Choroid plexus epithelial cell (primary cell): ENCODE measurements at regions not wholly inside any gene's neighbourhood (a gene's known extent, or its start where the extent isn't known, plus 50 kb on each side); places are given as distances from the start of the nearest gene placed in this dataset.

Experiments
- DNase-seq: peaks from one replicate; pipeline ENCODE4 v3.0.0-alpha.2; 2010; ENCODE audit warnings: low read depth
- H3K4me3 ChIP-seq: 2 replicates; pipeline ENCODE4 v1.5.1; 2011; ENCODE audit warnings: low read depth, mild to moderate bottlenecking, control low read depth, low read length, moderate library complexity
- TF ChIP-seq, protein P1 (sequence below): conservative IDR thresholded peaks from 2 replicates; pipeline ENCODE4 v1.5.1; 2011; ENCODE audit warnings: low read depth, mild to moderate bottlenecking, control low read depth, inconsistent platforms, low read length, moderate library complexity

DNA sequence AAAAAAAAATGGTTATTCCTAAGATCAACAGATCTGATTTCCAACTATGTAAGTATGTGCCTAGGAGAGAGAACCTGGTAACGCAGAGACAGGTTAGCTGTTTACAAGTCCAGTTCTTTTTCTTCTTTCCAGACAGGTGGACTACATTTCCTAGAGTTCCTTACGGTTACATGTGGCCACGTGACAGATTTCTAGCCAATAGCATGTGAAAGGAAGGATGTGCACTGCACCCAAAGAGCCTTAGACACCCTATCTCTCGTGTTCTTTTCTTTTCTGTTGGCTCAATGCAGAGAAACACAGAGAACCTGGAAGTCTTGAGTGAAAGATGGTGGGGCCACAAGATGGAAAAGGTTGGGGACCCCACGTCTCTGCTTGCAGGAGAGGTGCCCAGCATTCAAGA lies 375.9 kb downstream of the TNS1 start:
- DNase-seq = no peak
- TF ChIP-seq, protein P1, sequence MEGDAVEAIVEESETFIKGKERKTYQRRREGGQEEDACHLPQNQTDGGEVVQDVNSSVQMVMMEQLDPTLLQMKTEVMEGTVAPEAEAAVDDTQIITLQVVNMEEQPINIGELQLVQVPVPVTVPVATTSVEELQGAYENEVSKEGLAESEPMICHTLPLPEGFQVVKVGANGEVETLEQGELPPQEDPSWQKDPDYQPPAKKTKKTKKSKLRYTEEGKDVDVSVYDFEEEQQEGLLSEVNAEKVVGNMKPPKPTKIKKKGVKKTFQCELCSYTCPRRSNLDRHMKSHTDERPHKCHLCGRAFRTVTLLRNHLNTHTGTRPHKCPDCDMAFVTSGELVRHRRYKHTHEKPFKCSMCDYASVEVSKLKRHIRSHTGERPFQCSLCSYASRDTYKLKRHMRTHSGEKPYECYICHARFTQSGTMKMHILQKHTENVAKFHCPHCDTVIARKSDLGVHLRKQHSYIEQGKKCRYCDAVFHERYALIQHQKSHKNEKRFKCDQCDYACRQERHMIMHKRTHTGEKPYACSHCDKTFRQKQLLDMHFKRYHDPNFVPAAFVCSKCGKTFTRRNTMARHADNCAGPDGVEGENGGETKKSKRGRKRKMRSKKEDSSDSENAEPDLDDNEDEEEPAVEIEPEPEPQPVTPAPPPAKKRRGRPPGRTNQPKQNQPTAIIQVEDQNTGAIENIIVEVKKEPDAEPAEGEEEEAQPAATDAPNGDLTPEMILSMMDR = no peak
- H3K4me3 ChIP-seq = no peak overlapping the region

DNA sequence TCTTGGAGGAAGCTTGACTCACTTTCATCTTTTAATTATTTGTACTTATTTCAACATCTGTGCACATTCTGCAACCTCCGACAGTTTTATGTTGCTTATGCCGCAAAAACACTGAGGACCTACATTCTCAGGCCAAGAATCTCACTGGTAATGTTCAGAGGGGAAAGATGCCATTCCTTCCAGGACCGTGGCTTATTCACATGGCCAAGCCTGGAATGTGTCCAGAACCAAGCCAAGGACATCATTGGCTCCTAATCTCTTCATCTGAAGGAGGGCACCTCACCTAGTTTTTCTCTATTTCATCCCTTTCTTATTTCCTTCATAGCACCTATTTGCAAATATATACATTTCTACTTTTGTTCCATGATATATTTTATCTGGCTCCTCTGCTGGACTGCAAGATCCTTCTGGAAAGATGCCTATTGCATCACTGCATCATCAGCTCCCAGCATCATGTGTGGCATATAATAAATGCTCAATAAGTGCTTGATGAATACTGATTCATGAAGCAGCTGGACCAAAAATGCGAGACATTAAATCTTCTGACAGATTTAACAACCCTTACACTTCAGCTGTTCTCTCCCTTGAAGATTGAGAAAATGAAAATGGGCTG lies 377.1 kb downstream of the TNS1 start:
- H3K4me3 ChIP-seq = no peak overlapping the region
- TF ChIP-seq, protein P1 = no peak
- DNase-seq = peak; percentile 24

- TF ChIP-seq, protein P1 = no peak
- no peak for DNase-seq
- no peak overlapping the region for H3K4me3 ChIP-seq
These were observed 379.4 kb downstream of the TNS1 start for GRCh38 chr2:217623281-217623912.

DNA sequence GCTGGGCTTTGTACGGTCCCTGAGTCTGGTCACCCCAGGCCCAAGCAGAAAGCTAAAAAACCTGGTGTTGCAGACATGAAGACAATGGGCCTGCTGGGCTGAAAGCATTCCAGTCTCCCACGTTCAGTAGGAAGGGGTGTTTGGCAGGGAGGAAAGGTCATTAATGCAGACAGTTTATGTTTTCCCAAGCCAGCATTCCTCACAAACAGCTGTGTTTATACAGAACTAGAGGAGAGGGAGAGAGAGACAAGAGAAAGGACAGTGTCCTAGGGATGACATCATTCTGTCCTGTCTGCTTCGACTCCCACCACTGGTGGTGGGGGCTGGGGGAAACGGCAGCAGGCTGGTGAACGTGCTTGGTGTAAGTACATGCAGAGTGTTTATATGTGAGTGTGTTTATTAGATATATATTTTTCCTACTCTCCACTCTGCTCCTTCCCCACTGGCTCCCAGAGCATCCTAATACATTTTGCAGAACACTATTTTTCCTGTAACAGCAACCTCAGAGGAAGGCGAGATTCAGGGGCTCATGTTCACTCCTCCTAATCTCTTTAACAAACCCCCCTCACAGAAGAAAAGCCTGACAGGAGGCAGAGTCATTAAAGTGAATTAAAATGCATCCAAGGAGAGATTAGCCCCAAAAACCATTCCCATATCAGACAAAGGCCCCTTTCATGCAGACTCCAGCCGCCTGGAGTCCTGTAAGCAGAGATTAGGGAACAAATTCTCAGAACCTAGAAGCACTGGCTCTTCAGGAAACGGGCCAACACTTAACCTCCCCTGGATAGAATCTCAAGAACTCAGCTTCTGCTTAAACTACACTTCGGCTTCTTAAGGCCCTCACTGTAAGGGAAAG lies 380.4 kb downstream of the TNS1 start:
- peak; percentile 64 for DNase-seq
- TF ChIP-seq, protein P1 = no peak

DNA sequence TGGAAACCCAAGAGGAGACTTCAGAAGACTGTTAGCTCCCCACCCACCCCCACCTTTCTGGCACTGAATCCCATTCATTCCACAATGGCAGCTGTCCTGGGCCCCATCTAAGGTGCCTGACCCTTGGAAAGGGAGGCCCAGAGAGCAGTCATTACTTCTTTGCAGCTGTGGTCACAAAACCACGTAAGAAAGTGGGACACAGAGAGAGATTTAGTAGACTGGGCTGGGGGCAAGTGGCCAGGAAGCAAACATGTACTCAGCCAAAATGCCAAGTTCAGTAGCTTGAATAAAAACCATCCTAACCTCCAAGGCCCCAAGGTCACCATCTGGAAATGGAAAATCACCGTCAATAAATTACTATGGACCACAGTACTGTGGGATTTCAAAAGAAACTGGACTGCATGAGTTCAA lies 381.4 kb downstream of the TNS1 start:
- no peak for DNase-seq
- TF ChIP-seq, protein P1 = no peak
- no peak overlapping the region for H3K4me3 ChIP-seq

More for the DNA sequence above, 380.4 kb downstream of the TNS1 start:
- H3K4me3 ChIP-seq = no peak overlapping the region

GRCh38 chr2:217618744-217619143 lies 384.1 kb downstream of the TNS1 start:
- TF ChIP-seq, protein P1 = no peak
- DNase-seq = no peak
- no peak overlapping the region for H3K4me3 ChIP-seq
